ENCODE measurements at regions not wholly inside any gene's neighbourhood (a gene's known extent, or its start where the extent isn't known, plus 50 kb on each side); places are given as distances from the start of the nearest gene placed in this dataset.

- TF ChIP-seq CTCF (IDR thresholded peaks at IDR 0.05) (no peak), POLR2A (IDR thresholded peaks at IDR 0.05) (no peak)
These were observed 1069.0 kb downstream of the FSCB start for GRCh38 chr14:43438056-43438455.
